Activated CD4-positive, alpha-beta T cell treated with anti-CD3 and anti-CD28 coated beads, Interleukin-2, amount 10 ng/mL, durations not matched to agents 24 days and 14 days (primary cell): ENCODE measurements at regions not wholly inside any gene's neighbourhood (a gene's known extent, or its start where the extent isn't known, plus 50 kb on each side); places are given as distances from the start of the nearest gene placed in this dataset.
A peak's percentile ranks its signal among the peaks of the same experiment; 100 is the strongest.

Source experiments
- DNase-seq: peaks from one replicate; pipeline ENCODE4 v3.0.0; 2022
- H3K27ac Mint-ChIP-seq: one replicate; pipeline ENCODE4 v1.8.0; 2022; ENCODE audit warnings: mild to moderate bottlenecking, mixed read lengths
- H3K27me3 Mint-ChIP-seq: one replicate; pipeline ENCODE4 v1.8.0; 2022; ENCODE audit warnings: mixed read lengths
- H3K36me3 Mint-ChIP-seq: one replicate; pipeline ENCODE4 v1.8.0; 2022; ENCODE audit warnings: low read depth, mild to moderate bottlenecking, mixed read lengths
- H3K4me1 Mint-ChIP-seq: one replicate; pipeline ENCODE4 v1.8.0; 2021; ENCODE audit warnings: mixed read lengths
- H3K4me3 Mint-ChIP-seq: one replicate; pipeline ENCODE4 v1.8.0; 2022; ENCODE audit warnings: mild to moderate bottlenecking, moderate library complexity, mixed read lengths
- H3K9me3 Mint-ChIP-seq: one replicate; pipeline ENCODE4 v1.8.0; 2021; ENCODE audit warnings: mixed read lengths
- intact Hi-C: fragments of 100-400 bp; cut with micrococcal nuclease; formaldehyde crosslinking; loops from one replicate; pipeline ENCODE4 v1.15.1; 2023

- DNase-seq, result no peak
- no peaks in the 10 kb centered on the region for H3K36me3 Mint-ChIP-seq
- H3K4me1 Mint-ChIP-seq, result no peaks in the 10 kb centered on the region
- H3K27me3 Mint-ChIP-seq, result no peaks in the 10 kb centered on the region
- no peak overlapping the region for H3K27ac Mint-ChIP-seq
- H3K9me3 Mint-ChIP-seq, result no peaks in the 10 kb centered on the region
- intact Hi-C loops, result no loop called here
- H3K4me3 Mint-ChIP-seq, result no peak overlapping the region
Measured at GRCh38 chr20:39528436-39528835, 566.3 kb downstream of the DHX35 start.

- Mint-ChIP-seq H3K4me1 (no peaks in the 10 kb centered on the region), H3K4me3 (no peak overlapping the region)
- no peak for DNase-seq
Measured at GRCh38 chr20:39524371-39524911, 562.3 kb downstream of the DHX35 start.

GRCh38 chr20:39523405-39523804 is 561.3 kb downstream of the DHX35 start:
- no peak overlapping the region for H3K4me3 Mint-ChIP-seq
- no peak for DNase-seq
- H3K9me3 Mint-ChIP-seq, result no peaks in the 10 kb centered on the region
- no peaks in the 10 kb centered on the region for H3K36me3 Mint-ChIP-seq
- no peaks in the 10 kb centered on the region for H3K27me3 Mint-ChIP-seq
- intact Hi-C loops, result no loop called here
- H3K4me1 Mint-ChIP-seq, result no peaks in the 10 kb centered on the region
- no peak overlapping the region for H3K27ac Mint-ChIP-seq

More at GRCh38 chr20:39524371-39524911, 562.3 kb downstream of the DHX35 start:
- intact Hi-C loops, result no loop called here
- Mint-ChIP-seq H3K27ac (no peak overlapping the region), H3K27me3 (no peaks in the 10 kb centered on the region), H3K36me3 (no peaks in the 10 kb centered on the region), H3K9me3 (no peaks in the 10 kb centered on the region)

- Mint-ChIP-seq H3K4me1 (no peaks in the 10 kb centered on the region), H3K4me3 (no peak overlapping the region), H3K9me3 (no peaks in the 10 kb centered on the region), H3K27ac (no peak overlapping the region), H3K27me3 (no peaks in the 10 kb centered on the region), H3K36me3 (no peaks in the 10 kb centered on the region)
- no peak for DNase-seq
- intact Hi-C loops, result no loop called here
Measured at GRCh38 chr20:39518654-39519053, 556.5 kb downstream of the DHX35 start.

- no peak for DNase-seq
- Mint-ChIP-seq H3K27me3 (no peaks in the 10 kb centered on the region), H3K36me3 (no peaks in the 10 kb centered on the region), H3K9me3 (no peaks in the 10 kb centered on the region), H3K27ac (no peak overlapping the region), H3K4me3 (no peak overlapping the region), H3K4me1 (no peaks in the 10 kb centered on the region)
- intact Hi-C loops, result no loop called here
Measured at GRCh38 chr20:39516964-39517363, 554.8 kb downstream of the DHX35 start.

GRCh38 chr20:39504710-39505094 is 542.6 kb downstream of the DHX35 start:
- no peaks in the 10 kb centered on the region for H3K36me3 Mint-ChIP-seq
- H3K4me3 Mint-ChIP-seq, result no peak overlapping the region
- H3K27ac Mint-ChIP-seq, result no peak overlapping the region
- no peaks in the 10 kb centered on the region for H3K9me3 Mint-ChIP-seq
- no peaks in the 10 kb centered on the region for H3K4me1 Mint-ChIP-seq
- DNase-seq, result peak; percentile 45
- intact Hi-C loops, result no loop called here
- no peaks in the 10 kb centered on the region for H3K27me3 Mint-ChIP-seq

GRCh38 chr20:39503902-39504709 is 542.0 kb downstream of the DHX35 start:
- no peaks in the 10 kb centered on the region for H3K36me3 Mint-ChIP-seq
- no peaks in the 10 kb centered on the region for H3K4me1 Mint-ChIP-seq
- intact Hi-C loops, result no loop called here
- no peak overlapping the region for H3K27ac Mint-ChIP-seq
- no peaks in the 10 kb centered on the region for H3K27me3 Mint-ChIP-seq
- H3K9me3 Mint-ChIP-seq, result no peaks in the 10 kb centered on the region
- DNase-seq, result no peak
- no peak overlapping the region for H3K4me3 Mint-ChIP-seq

GRCh38 chr20:39492223-39492797 is 530.2 kb downstream of the DHX35 start:
- no peaks in the 10 kb centered on the region for H3K36me3 Mint-ChIP-seq
- no peak overlapping the region for H3K4me3 Mint-ChIP-seq
- intact Hi-C loops, result no loop called here
- no peaks in the 10 kb centered on the region for H3K4me1 Mint-ChIP-seq
- DNase-seq, result no peak
- H3K9me3 Mint-ChIP-seq, result peaks cover 3% of the 10 kb centered on the region
- no peaks in the 10 kb centered on the region for H3K27me3 Mint-ChIP-seq
- H3K27ac Mint-ChIP-seq, result no peak overlapping the region

GRCh38 chr20:39491711-39492110 is 529.6 kb downstream of the DHX35 start:
- Mint-ChIP-seq H3K4me3 (no peak overlapping the region), H3K36me3 (no peaks in the 10 kb centered on the region), H3K27ac (no peak overlapping the region), H3K9me3 (peaks cover 3% of the 10 kb centered on the region), H3K4me1 (no peaks in the 10 kb centered on the region), H3K27me3 (no peaks in the 10 kb centered on the region)
- no peak for DNase-seq
- intact Hi-C loops, result no loop called here

- H3K27ac Mint-ChIP-seq, result no peak overlapping the region
- no peaks in the 10 kb centered on the region for H3K27me3 Mint-ChIP-seq
- H3K4me1 Mint-ChIP-seq, result no peaks in the 10 kb centered on the region
- intact Hi-C loops, result no loop called here
- no peak for DNase-seq
- no peak overlapping the region for H3K4me3 Mint-ChIP-seq
- peaks cover 6% of the 10 kb centered on the region for H3K9me3 Mint-ChIP-seq
- H3K36me3 Mint-ChIP-seq, result no peaks in the 10 kb centered on the region
Measured at GRCh38 chr20:39489986-39490560, 527.9 kb downstream of the DHX35 start.

- intact Hi-C loops, result no loop called here
- DNase-seq, result no peak
- Mint-ChIP-seq H3K4me3 (no peak overlapping the region), H3K9me3 (no peaks in the 10 kb centered on the region), H3K27me3 (no peaks in the 10 kb centered on the region), H3K4me1 (no peaks in the 10 kb centered on the region), H3K27ac (no peak overlapping the region), H3K36me3 (no peaks in the 10 kb centered on the region)
Measured at GRCh38 chr20:39480276-39481043, 518.3 kb downstream of the DHX35 start.

GRCh38 chr20:39479196-39479810 is 517.2 kb downstream of the DHX35 start:
- Mint-ChIP-seq H3K9me3 (no peaks in the 10 kb centered on the region), H3K36me3 (no peaks in the 10 kb centered on the region), H3K4me3 (no peak overlapping the region), H3K27ac (no peak overlapping the region), H3K27me3 (no peaks in the 10 kb centered on the region), H3K4me1 (no peaks in the 10 kb centered on the region)
- intact Hi-C loops, result no loop called here
- no peak for DNase-seq

GRCh38 chr20:39474879-39475278 is 512.7 kb downstream of the DHX35 start:
- intact Hi-C loops, result no loop called here
- Mint-ChIP-seq H3K27ac (no peak overlapping the region), H3K4me3 (no peak overlapping the region), H3K36me3 (no peaks in the 10 kb centered on the region), H3K4me1 (no peaks in the 10 kb centered on the region), H3K27me3 (no peaks in the 10 kb centered on the region), H3K9me3 (no peaks in the 10 kb centered on the region)
- no peak for DNase-seq
